Effector CD4-positive, alpha-beta T cell (primary cell): ENCODE measurements at regions not wholly inside any gene's neighbourhood (a gene's known extent, or its start where the extent isn't known, plus 50 kb on each side); places are given as distances from the start of the nearest gene placed in this dataset.

Experiments used
- DNase-seq: peaks from one replicate; pipeline ENCODE4 v3.0.0-alpha.2; 2020

GRCh38 chr1:34270181-34270580 lies 93.5 kb downstream of the C1orf94 start:
- DNase-seq, result no peak

DNA sequence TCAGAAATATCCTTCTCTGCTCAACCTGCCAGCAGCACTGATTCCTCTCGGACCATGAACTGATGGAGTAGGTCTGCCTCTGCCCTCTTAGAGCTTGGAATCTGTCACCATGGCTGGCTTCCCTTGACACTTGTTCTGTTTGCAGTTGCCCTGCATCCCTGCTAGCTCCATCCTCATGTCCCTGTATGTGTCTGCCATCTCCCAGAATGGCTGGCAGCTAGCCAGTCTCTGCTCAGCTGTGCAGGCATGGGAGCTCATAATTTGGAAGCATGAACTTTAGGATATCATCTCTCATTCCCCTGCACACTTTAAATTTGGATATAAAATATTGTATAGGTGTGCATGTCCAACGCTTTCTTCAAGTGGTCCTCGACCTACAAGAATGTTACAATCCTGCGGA lies 95.4 kb downstream of the C1orf94 start:
- no peak for DNase-seq

- no peak for DNase-seq
Measured at GRCh38 chr1:34275150-34275549, 98.4 kb downstream of the C1orf94 start.

GRCh38 chr1:34276606-34277005 lies 99.9 kb downstream of the C1orf94 start:
- DNase-seq, result no peak

DNA sequence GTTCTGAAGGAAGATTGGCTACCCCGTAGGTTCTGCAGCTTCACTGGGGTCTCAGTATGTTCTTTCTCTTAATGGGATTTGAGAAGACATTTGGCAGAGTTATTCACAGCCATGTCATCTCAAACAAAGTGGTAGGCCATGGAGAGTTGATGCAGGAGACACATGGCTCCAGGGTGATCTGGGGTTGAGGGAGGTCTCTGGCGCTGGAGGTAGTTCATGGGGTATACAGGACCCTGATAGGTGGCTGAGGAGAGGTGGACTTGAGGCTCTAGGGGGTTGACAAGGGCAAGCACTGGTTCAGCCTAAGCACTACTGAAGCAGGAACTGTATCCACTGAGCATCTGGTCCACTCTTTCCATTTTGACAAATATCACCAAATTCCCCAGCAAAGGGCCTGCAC lies 100.4 kb downstream of the C1orf94 start:
- no peak for DNase-seq

DNA sequence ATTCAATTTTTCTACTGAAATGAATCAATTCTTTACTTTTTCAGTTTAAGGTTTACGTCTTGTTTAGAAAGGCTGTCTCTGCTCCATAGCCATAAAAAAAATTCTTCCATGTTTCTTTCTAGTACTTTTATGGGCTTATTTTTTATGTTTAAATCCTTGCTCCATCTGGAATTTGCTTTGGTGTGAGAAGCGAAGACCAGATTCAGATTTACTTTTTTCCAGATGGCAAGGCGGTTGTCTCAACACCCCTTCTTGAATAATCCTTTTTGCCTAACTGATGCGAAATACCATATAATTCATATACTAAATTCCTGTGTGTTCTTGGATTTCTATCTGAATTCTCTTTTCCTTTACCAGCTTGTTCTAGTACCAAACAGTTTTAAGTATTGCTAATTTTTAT lies 101.5 kb downstream of the C1orf94 start:
- no peak for DNase-seq

DNA sequence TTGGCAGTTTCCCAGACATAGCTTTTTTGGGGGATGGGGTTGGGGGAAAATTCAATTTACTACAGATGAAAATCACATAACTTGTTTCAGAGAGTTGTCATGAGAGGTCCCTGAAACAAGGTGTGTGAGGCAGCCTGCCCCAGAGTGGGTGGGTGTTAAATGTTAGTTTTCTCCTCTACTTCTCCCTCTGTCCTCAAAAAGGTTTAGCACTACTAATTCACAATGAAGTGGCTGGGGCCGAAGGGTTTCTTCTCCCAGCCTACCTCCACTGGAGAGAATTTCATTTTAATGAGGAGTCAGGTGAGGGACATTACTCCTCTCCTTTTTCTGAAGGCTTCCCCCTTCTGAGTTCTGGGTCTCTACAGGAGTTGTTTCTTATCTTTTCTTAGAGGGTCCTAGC lies 103.3 kb downstream of the C1orf94 start:
- no peak for DNase-seq

DNA sequence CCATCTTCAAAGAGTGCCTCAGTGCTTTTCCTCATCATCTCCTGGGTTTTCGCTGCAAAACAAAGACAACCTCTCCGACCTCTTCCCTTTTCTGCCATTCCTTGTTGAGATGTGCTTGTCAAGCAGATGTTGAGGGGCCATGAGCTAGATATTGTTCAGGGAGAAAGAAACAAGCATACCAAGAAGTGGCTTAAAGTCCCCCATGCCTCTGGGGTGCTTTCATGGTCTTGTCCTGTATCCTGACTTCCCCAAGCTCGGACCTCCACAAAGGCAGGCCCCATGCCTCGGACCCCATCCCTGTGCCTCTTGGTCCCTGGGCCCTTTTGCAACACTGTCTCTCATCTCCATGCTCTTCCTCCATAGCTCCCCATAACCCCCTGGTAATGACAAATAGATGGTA lies 103.8 kb downstream of the C1orf94 start:
- DNase-seq, result no peak

DNA sequence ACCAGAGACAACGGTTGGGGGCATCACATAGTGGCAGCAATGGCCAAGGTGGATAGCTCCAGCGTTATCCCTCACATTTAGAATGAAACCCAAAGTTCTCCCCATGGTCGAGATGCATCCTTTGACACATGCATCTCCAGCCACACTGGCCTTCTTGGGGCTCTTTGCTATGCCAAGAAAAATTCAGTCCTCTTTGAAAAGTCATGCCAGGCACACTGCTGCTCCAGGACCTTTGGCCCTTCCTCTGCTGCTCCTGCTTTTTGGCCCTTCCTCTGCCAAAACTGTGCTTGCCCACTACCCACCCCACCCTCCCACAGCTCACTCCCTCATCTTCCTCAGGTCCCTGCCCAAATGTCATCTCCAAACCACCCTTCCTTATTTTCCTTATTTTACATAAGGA lies 106.4 kb downstream of the C1orf94 start:
- DNase-seq, result no peak

- DNase-seq, result no peak
Measured at GRCh38 chr1:34286511-34286910, 109.8 kb downstream of the C1orf94 start.

DNA sequence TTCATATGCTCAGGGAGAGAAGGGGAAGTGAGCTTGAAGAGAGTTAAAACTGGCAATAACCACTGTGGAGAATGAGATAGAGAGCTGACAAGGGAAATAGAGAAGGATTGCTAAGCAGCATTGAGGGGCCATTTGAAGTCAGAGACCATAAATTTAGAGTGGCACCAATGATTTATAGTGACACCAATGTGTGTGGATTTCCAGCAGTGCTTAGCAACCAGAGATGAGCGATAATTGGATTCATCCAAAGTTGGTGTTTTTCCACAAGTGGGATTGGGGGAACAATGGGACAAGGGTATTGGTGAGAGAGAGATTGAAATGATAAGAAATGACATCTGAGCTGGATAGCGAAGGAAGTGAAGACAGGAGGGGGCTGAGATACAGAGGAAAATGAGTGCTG lies 114.1 kb downstream of the C1orf94 start:
- DNase-seq, result no peak

- no peak for DNase-seq
Measured at GRCh38 chr1:34292472-34292871, 115.8 kb downstream of the C1orf94 start.

- no peak for DNase-seq
Measured at GRCh38 chr1:34296059-34296458, 119.4 kb downstream of the C1orf94 start.

GRCh38 chr1:34302798-34303197 lies 126.1 kb downstream of the C1orf94 start:
- no peak for DNase-seq

- DNase-seq, result no peak
Measured at GRCh38 chr1:34303218-34303617, 126.5 kb downstream of the C1orf94 start.

GRCh38 chr1:34306568-34306967 lies 129.9 kb downstream of the C1orf94 start:
- no peak for DNase-seq

DNA sequence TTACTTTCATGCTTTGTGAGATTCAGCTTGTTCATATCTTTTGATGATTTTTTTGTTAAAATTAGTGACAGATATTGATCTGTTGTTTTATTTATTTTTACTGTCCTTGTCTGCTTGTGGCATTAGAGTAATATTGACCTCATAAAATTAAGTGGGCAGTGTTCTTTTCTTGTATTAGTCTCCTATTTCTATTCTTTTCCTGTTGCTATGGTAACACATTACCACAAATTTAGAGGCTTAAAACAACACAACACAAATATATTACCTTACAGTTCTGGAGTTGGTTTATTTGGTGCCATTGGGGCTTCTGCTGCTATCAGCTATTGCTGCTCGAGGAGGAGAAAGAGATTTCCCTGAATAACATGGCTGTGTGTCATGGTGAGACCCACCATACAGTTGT lies 135.7 kb downstream of the C1orf94 start:
- DNase-seq, result no peak

GRCh38 chr1:34315974-34316373 lies 139.3 kb downstream of the C1orf94 start:
- no peak for DNase-seq

GRCh38 chr1:34316773-34317172 lies 140.1 kb downstream of the C1orf94 start:
- DNase-seq, result no peak

DNA sequence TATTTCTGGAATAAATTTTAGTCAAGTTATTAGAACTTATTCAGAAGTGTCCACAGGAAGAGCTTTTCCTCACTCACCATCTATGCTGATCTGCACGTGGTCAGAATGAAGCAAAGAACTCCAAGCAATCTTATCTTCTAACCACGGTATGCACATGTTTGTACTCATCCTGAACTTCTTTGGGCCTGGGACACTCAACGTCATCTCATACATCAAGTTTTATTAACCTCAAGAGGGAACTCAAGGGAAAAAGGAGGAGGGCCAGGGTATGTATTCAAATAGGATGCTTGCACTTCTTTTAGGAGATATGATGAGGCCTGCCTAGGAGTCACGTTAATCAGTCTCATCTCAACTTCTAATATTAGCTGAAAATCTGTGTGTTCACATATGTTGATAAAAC lies 142.5 kb downstream of the C1orf94 start:
- no peak for DNase-seq

GRCh38 chr1:34320053-34320669 lies 143.5 kb downstream of the C1orf94 start:
- DNase-seq, result no peak

- DNase-seq, result no peak
Measured at GRCh38 chr1:34322969-34323368, 146.3 kb downstream of the C1orf94 start.

DNA sequence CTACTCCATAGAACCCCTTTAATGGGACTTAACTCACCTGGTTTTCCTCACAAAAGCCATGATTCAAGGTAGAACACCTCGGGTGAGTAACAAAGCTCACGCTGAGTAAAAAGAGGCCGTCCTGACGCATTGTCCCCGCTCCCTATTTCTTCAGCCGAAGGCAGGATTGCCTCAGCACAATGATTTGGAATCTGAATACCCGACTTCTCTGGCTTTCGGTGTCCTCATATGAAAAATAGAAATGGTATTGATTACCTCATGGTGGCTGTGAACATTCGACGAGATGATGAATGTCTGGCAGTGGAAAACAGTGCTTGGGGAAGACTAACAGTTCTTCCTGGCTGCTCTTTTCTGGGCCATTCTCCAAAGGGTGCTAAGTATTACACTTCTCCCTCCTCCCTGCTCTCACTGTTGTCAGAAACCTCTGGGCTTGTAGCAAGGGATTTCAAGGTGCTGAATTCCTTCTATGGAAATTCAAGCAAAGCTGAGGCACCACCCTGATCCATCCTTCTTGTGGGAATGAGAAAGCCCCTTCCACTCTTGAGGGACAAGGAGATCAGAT lies 148.3 kb downstream of the C1orf94 start:
- DNase-seq, result no peak

DNA sequence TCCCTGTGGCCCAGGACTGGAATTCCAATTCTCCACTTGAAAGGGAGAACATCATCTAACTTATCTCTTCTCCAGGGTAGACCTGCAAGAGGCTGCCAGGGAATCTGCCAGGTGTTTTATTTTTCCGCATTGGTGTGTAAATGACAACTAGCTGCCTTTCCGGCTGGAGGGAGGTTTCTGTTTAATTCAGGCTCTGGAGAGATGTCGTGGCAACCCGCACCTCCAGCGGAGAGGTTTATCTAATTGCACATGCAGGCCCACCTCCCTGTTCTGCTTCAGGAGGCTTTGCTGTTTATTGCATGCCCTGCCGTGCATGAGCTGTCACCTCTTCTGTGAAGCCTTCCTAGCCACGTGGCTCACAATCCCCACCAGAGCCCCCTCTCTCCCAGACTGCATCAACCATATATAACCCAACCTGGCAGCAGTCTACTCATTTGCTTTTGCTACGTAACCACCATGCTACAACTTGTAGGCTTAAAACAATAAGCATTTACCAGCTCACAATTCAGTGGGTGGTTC lies 151.6 kb downstream of the C1orf94 start:
- no peak for DNase-seq

- no peak for DNase-seq
Measured at GRCh38 chr1:34330061-34330460, 153.4 kb downstream of the C1orf94 start.
